EH (cell line): ENCODE measurements at regions not wholly inside any gene's neighbourhood (a gene's known extent, or its start where the extent isn't known, plus 50 kb on each side); places are given as distances from the start of the nearest gene placed in this dataset.

Experiments used
- DNase-seq: peaks from one replicate; pipeline ENCODE4 v3.0.0-alpha.2; 2015; ENCODE audit warnings: low read depth

DNA sequence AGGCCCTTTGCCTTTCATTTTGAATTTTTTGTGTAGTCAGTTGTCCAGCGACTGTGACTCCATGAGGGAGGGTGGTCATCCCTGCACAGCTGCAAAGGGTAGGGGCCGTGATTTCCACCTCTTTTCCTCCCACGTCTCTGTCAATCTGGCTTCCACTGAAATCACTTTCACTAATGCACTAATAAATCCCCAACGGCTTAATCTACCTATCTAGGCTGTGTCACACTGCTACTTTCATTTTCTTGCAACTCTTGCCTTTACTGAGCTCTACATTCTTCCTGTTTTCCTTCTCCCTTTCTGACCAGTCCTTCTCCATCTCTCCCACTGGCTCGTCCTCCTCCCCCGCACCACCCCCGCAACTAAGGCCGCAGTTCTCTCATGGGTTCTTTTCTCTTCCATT is 212.3 kb upstream of the FOXN3 start:
- no peak for DNase-seq

- DNase-seq, result no peak
Observed at GRCh38 chr14:89628521-89628920, 211.5 kb upstream of the FOXN3 start.

DNA sequence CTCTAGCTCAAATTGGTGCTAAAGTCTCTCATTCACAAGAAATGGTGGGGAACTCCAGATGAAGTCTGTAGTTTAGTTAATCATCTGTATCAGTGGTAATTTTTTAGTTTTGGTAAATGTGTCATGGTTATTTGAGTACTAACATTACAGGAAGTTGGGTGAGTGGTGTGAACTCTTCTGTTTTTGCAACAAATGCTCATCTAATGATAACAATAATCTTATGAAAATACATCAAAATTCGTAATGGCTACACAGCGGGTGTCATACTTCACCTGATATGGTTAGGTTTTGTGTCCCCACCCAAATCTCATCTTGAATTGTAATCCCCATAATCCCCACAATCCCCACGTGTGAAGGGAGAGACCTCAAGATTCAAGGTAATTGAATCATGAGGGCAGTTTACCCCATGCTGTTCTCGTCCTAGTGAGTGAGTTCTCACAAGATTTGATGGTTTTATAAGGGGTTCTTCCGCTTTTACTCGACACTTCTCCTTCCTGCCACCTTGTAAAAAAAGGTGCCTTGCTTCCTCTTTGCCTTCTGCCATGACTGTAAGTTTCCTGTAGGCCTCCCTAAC is 209.3 kb upstream of the FOXN3 start:
- DNase-seq, result no peak

DNA sequence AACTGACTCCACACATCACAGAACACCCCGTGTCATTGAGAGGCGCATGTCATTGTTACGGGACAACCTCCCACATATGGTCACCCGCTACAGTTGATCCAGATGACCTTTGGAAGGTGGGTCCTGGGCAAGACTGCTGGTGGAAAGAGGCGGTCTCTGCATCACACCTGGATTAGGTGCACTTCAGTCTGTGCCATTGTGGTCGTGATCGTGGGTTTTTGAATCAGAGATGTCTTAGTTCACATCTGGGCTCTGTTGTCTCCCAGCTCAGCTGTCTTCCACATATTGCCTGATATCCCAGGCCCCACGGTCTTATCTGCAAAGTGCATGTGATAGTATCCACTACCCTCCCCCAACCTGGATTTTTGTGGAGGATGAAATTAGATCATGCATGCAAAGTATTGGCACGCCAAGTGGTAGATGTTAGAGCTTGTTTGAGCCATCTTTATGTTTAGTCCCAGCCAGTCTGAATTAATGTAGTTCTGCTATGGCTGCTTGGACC is 208.7 kb upstream of the FOXN3 start:
- DNase-seq, result no peak

DNA sequence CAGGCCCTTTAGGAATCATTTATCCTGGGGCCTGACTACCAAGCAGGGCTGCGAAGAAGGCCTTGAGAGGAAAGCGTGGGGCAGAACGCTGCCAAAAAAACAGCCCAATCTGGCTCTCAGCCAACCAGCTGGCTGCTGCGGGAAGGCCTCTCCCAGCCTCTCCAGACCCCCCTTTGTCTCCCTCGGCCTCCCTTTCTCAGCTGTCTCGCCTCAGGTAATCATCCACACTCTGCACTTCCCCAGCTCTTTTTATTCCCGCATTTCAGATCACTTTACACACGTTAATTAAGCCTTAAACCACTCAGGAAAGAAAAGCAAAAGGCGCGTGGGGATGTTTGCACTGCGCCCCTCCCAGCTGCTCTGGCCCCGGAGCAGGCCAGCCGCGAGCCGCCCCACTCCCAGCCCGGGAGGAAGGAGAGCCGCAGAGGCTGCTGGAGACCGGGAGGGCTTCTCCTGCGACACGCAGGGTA is 208.2 kb upstream of the FOXN3 start:
- DNase-seq, result no peak

- DNase-seq, result no peak
Observed at GRCh38 chr14:89624500-89625156, 207.6 kb upstream of the FOXN3 start.

DNA sequence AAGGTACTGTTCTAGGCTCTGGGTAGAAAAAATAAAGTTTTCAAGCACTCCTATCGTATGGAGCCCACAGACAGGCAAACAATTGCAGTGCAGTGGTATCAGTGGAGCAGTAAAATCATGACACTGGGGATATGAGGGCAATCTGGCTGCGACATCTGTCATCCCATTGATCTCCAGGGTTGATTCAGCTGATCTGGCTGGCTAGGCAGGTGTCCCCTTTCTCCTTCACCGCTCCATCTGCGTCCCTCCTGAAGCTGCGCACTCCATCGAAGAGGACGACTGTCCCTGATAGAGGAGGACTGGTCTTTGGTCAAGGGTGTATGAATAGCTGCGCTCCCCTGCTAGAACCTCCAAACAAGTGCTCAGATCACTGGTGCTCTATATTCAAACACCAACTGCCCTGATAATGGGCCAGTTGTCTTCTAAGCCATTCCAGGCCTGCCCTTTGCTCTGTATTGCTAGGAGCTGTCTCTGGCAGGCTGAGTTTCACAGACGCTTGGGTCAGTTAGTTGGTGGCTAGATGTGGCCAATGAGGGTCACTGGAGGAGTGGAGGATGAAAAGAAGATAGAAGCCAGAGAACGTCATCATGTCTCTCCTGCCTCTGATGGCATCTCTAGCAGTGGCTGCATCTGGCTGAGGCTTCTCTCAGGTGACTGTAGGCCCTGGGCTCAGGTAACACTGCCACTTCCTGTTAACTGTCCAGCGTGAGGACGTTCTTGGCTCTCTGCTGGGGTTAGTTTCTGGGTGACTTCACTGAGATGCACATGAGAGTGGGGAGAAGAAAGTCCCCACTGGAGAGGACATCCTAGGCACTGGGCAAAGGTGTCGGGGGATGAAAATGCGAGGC is 205.0 kb upstream of the FOXN3 start:
- DNase-seq, result no peak

DNA sequence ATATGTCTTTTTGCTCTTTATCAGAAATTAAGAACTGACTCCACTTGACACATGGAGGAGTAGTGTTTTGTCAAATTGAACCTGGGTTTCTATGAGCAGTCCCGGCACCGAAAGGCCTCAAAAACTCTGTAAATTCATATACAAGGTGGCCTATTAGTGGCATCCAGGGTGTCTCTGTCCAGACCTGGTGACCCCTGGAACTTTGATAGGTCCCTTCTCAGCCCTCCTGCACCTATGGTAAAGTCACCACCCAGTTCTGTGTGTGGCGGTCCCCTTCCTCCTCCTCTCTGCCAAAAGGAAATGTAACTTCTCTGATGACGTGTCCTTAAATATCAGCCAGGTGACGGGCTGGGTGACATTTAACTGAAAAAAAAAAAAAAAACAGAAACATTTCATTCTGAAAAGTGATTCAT is 204.0 kb upstream of the FOXN3 start:
- no peak for DNase-seq

- no peak for DNase-seq
Observed at GRCh38 chr14:89620436-89620835, 203.4 kb upstream of the FOXN3 start.

- no peak for DNase-seq
Observed at GRCh38 chr14:89619596-89619995, 202.6 kb upstream of the FOXN3 start.

GRCh38 chr14:89618811-89619551 is 201.9 kb upstream of the FOXN3 start:
- DNase-seq, result peak; percentile 75

GRCh38 chr14:89618330-89618708 is 201.3 kb upstream of the FOXN3 start:
- DNase-seq, result peak; percentile 44

- peak; percentile 71 for DNase-seq
Observed at GRCh38 chr14:89617481-89618329, 200.7 kb upstream of the FOXN3 start.

DNA sequence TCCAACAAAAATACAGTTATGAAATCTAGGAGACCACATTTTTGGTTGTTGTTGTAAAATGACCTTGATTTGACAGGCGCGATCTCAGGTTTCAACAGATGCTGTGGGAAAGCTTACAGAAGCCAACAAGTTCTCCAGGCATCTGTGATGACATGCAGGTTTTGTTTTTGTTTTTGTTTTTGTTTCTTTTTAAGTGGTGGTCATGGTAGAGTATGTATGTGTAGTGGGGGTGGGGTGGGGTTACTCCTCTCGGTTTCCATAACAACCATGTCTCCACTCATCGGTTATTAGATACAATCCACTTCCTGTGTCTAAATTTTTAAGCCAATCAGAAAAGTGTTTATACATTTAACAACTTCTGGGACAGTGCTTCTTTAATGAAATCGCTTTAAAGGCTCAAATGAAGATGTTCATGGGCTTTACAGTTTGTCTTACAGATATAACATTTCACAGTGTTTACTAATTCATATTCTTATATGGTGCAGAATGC is 199.9 kb upstream of the FOXN3 start:
- DNase-seq, result peak; percentile 58

DNA sequence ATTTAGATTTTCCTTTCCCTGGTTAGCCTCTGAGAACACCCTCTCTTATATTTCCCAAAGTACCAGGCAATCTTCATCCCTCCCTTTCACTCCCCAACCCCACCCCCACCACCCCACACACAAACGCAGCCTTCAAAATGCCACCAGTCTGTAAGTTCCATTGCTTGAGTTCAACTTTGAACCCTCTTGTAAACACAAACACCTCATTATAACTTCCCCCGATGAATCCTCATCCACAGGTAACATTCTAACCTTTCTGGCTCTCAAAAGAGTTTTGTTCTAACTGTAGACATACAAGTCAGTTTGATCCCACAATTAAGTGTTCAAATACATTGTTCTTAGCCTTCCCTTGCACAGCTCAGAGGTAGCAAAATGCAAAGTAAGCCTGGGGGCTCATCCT is 199.4 kb upstream of the FOXN3 start:
- no peak for DNase-seq

GRCh38 chr14:89615421-89615820 is 198.4 kb upstream of the FOXN3 start:
- no peak for DNase-seq

DNA sequence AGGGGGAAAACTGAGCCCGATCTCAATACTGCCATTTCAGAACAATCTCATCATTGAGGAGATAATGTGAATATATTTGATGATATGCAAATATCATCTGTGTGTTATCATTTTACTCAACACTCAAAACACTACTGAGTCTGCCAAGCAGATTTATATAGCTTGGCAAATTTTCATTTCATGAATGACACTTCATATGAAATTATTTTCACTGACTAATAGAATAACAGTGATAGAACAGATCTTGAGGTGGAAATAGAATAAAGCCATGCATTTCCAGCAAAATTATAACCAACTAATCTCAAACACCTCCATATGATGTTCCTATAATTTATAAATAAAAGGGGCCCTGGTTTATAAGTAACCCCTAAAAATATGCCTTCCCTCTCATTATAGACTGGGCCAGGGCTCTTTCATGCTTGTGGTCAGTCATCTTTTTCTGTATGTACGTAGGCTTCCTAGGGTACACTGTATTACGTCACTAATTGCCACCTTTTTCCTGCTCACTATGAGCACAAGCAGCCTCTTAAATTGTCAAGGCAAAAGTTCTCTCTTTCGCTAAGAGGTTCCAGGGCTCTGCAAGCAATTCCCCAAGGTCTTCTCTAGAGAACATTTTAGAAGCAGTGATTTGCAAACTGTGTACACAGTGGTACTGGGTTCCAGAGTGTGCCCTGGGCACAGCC is 197.1 kb upstream of the FOXN3 start:
- DNase-seq, result no peak

GRCh38 chr14:89613260-89614008 is 196.4 kb upstream of the FOXN3 start:
- no peak for DNase-seq

DNA sequence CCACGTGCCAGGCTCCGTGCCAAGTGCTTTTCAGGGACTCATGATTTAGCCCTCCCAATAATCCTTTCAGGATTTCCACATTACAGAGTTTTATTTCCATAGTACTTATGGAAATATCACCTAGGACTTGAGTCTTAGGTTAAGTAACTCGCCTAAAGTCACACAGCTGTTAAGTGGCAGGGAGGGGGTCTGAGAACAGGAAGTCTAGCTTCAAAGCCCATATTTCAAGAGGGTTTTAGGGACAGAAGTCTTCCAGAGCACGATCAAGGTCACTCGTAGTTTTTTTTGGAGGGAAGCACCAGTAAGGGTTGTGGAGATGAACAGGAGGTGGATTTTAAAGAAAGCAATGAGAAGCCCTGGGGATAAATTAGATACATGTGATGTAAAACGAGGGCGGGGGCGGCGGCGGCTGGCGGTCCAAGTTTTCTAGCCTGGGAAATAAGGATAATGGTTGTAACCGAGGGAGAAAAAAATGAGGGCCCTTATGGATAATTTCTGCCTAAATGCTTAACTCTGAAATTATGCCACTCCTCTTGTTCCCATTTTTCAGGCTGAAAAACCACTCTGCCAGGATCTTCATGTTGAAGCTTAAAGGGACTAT is 192.6 kb upstream of the FOXN3 start:
- DNase-seq, result no peak
